NCI-H1092 (cell line): ENCODE measurements at regions not wholly inside any gene's neighbourhood (a gene's known extent, or its start where the extent isn't known, plus 50 kb on each side); places are given as distances from the start of the nearest gene placed in this dataset.
A peak's percentile ranks its signal among the peaks of the same experiment; 100 is the strongest.
"Not testable (repeated sequence)": the region's sequence is repeated elsewhere in the genome, so short reads cannot be mapped to it uniquely, and the experiment has no call there.

Source experiments
- DNase-seq: peaks from one replicate; lab custom pipeline; 2025; lab: John Stamatoyannopoulos, UW

- DNase-seq = no peak
These were observed 115.4 kb upstream of the RAB4A start for GRCh38 chr1:229155472-229155871.

GRCh38 chr1:229156872-229157271 lies 114.0 kb upstream of the RAB4A start:
- DNase-seq = peak; percentile 12

GRCh38 chr1:229157480-229157879 lies 113.4 kb upstream of the RAB4A start:
- DNase-seq = no peak

GRCh38 chr1:229158341-229158921 lies 112.5 kb upstream of the RAB4A start:
- no peak for DNase-seq

- DNase-seq = no peak
These were observed 112.0 kb upstream of the RAB4A start for GRCh38 chr1:229158927-229159326.

GRCh38 chr1:229159668-229160544 lies 111.0 kb upstream of the RAB4A start:
- no peak for DNase-seq

- no peak for DNase-seq
These were observed 109.2 kb upstream of the RAB4A start for GRCh38 chr1:229161740-229162139.

- DNase-seq = no peak
These were observed 107.9 kb upstream of the RAB4A start for GRCh38 chr1:229162825-229163515.

GRCh38 chr1:229164348-229164747 lies 106.6 kb upstream of the RAB4A start:
- DNase-seq = no peak

- no peak for DNase-seq
These were observed 105.8 kb upstream of the RAB4A start for GRCh38 chr1:229164836-229165735.

- DNase-seq = no peak
These were observed 103.6 kb upstream of the RAB4A start for GRCh38 chr1:229167318-229167717.

- DNase-seq = no peak
These were observed 101.5 kb upstream of the RAB4A start for GRCh38 chr1:229169399-229169798.

- DNase-seq = no peak
These were observed 100.6 kb upstream of the RAB4A start for GRCh38 chr1:229170274-229170673.

GRCh38 chr1:229170778-229171505 lies 100.0 kb upstream of the RAB4A start:
- no peak for DNase-seq

GRCh38 chr1:229171934-229172333 lies 99.0 kb upstream of the RAB4A start:
- DNase-seq = peak; percentile 75

- DNase-seq = not testable (repeated sequence)
These were observed 97.1 kb upstream of the RAB4A start for GRCh38 chr1:229173491-229174476.

GRCh38 chr1:229175297-229175696 lies 95.6 kb upstream of the RAB4A start:
- not testable (repeated sequence) for DNase-seq

GRCh38 chr1:229176457-229176856 lies 94.5 kb upstream of the RAB4A start:
- not testable (repeated sequence) for DNase-seq

GRCh38 chr1:229180161-229180560 lies 90.8 kb upstream of the RAB4A start:
- no peak for DNase-seq

GRCh38 chr1:229181419-229181818 lies 89.5 kb upstream of the RAB4A start:
- DNase-seq = no peak
